Middle frontal gyrus (tissue), 1 donor: ENCODE measurements at regions not wholly inside any gene's neighbourhood (a gene's known extent, or its start where the extent isn't known, plus 50 kb on each side); places are given as distances from the start of the nearest gene placed in this dataset.
"Not testable (repeated sequence)": the region's sequence is repeated elsewhere in the genome, so short reads cannot be mapped to it uniquely, and the experiment has no call there.

Source experiments
- DNase-seq: peaks from one replicate; pipeline ENCODE4 v3.0.0-alpha.2; 2015; ENCODE audit warnings: low spot score; ENCODE audit errors: extremely low spot score

DNA sequence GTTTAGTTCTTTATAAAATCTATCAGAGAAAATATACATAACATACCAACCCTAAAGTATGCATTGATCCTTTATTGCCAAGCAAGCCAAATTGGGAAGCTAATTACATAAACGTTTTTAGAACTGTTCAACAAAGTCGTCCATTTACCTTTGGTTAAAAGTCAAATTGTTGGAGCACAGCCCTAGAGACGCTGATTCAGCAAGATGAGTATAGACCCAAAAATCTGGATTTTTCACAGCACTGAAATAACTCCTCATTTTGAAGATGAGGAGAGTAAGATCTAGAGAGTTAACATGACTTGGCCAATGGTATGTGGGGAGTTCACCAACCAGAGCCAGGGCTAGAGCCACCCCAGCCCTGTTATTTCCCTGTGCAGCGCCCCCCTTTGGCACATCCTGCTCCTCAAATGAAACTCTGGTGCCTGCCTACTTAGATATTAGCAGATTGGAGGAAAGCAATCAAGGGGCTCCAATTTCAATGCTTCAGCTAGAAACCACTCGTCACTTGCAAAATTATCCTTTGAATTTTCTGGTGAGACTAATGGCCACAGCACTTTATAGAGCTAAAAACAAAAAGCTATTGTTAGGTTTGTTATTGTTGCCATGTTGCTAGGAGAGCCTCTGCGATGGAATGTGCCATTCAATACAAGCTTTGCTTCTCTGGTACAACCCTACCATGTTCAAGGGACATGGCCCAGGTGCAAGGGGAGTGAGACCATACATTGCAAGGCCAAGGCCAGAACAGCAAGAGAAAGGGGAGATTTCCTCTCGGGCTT, 132.6 kb upstream of the ZEB1 start:
- DNase-seq = no peak

DNA sequence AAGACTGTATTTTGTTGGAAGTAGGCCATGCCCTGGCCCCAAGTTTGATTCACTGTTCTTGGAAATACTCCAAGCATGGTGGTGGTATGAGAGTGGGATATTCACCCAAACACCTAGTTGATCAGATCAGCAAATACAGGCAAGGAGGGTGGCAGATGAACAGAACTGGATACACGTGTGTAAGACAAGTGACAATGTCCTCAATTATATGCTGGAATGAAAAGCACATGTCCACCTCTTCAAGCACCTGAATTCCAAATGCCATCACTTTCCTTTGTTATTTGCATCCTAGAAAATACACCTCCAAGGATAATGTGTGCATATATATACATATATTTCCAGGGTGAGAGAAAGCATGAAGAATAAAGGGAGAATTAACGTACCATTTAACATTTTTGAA, 131.8 kb upstream of the ZEB1 start:
- no peak for DNase-seq

DNA sequence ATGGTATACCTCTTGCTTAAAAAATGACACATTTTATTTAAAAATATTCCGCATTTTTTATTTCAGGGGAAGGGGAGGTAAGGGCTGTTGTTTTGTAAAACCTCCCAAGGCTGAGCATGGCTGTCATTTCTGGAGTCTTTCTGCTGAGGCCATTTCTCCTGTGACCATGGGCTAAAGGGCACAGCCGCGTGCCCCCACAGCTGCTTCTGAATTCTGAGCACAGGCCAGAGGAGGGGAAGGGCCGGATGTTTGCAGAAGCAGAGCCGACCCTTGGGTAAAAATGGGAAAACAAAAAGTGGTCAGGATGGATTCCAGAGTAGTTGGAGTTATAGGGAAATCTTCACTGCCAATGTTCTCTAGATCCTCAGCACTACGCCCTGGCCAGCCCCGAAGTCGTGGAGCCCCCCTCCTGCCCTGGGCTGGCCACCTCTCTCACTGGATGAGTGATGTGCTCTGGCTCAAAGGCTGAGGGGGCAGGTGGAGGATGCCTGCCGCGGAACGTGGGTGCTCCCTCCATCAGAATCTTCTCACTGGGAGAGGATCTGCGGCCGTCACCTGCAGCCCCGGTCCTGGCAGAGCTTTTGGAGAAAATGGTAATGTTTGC, 131.3 kb upstream of the ZEB1 start:
- no peak for DNase-seq

DNA sequence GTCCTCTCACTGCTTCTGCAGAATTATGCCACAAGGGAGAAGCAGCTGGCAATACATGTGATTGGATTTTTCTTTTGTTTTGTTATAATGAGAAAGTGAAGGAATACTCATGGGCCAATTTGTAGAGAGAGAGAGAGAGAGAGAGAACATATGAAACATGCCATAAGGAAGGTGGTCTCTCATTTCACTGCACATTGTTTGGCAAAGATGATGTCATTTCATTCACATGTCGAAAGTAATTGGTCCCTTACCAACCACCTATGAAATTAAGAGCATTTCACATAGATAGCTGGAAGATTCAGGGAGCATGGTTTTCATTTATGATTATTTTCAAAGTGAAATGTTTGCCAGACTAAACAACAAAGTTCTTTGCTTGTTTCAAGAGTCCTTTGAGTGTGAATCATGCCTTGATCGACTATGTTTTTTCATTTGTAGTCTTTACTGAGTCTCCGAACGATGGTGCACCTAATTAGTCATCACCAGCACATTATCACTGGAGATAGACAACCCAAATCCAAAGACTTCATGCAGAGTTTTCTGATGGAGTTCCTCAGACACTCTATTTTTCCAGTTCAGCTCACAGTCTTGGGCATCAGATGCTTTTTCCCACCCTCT, 130.1 kb upstream of the ZEB1 start:
- no peak for DNase-seq

DNA sequence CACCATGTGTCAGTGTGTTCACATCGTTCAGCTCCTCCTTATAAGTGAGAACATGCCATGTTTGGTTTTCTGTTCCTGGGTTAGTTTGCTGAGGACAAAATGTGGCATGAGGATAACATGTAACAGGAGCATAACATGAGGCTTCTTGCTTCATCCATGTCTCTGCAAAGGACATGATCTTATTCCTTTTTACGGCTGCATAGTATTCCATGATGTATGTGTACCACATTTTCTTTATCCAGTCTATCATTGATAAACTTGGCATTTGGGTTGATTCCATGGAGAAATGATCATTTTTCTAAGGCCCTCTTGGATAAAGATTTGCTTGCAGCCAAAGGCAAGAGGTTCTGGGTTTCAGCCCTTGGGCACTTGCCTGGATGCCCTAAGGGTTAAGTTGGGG, 128.5 kb upstream of the ZEB1 start:
- no peak for DNase-seq

DNA sequence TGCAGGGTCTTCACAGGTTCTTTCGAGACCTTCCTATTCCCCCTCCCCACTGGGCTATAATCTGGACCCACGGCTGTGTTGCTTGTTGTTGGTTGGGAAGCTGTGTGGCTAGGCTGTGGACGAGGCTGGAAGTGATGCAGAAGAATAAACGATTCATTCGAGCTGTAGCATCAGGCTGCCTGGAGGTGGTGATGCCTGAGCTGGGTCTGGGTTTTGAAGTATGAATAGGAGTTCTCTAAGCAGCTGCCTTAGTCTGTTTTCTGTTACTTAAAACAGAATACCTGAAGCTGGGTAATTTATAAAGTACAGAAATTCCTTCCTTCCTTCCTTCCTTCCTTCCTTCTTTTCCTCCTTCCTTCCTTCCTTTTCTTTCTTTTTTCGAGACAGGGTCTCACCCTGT, 126.5 kb upstream of the ZEB1 start:
- DNase-seq = no peak

DNA sequence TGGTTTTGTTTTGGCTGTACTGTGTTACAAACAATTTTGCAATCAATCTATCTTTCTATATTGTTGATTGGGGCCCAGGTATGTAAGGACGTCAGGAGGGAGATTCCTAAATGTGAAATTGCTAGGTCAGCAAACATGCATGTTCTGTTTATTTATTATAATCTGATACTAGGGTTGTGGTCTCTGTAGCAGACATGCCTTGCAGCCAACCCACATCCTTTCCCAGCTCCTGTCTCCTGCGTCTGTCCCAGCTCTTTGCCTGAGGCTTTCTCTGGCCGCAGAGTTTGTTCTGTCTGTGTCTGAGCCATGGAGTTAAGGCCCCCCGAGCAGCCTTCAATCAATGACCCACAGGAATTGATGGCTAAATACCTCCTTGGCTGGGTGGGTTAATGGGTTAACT, 124.0 kb upstream of the ZEB1 start:
- DNase-seq = no peak

DNA sequence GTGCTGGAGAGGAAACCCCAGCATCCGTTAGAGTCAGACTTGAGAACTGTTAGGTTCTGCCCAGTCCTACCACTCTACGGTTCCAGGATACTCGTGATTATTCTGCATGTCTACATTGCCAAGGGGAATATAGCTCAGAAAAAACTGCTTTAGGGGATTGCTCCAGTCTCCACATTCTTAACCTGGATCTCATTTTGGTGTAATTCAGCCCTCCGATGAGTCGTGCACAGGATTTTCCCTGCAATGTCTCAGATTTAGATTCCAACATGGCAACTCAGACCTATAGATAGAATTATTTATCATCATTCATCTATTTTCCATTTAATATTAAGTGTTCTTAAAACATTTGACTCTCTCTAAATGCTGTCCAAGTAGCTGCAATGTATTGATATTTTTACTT, 121.1 kb upstream of the ZEB1 start:
- no peak for DNase-seq

DNA sequence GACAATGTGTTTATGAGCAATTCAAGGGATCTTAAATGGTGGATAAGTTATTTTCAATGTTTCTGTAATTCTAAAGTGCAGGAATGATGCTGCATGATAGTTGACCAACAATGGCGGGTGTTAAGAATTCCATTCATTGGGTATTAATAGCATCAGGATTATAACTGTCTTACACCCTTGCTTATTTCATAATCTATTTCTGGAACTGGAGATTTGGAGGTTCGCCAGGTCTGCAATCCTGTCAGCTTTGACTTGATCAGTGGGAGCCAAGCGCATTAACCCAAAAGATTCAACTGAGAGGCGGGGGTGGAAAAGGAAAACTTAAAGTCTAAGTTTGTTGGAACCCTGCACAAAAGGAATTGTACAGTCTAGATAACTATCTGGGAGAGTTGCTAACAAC, 114.9 kb upstream of the ZEB1 start:
- no peak for DNase-seq

DNA sequence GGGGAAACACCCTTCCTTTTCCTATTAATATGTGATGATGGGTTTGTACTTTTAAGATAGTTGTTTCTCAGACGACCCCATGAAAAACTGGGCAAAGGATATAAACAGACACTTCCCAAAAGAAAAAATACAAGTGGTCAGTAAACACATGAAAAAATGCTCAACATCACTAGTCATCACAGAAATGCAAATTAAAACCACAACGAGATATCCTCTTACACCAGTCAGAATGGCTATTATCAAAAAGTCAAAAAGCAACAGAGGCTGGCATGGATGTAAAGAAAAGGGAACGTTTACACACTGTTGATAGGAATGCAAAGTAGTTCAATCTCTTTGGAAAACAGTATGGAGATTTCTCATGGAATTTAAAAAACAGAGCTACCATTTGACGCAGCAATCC, 111.4 kb upstream of the ZEB1 start:
- no peak for DNase-seq

DNA sequence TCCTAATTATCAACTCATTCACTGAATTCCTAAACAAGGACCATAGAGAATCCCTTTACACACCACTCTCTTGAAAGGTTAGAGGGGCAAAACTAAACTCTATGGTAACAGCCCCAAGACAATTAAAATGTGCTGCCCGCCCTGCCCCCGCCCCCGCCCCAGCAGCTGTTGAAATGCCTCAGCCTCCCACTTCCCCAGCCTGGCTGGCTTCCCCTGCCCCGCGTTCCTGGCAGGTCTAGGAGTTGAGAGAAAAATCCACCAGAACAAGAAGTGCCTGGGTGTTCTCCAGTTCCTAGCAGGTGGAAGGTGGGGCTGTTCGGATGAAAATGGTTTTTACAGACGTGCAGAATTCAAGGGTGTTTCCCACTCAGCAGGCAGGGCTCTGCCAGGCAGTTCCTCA, 109.5 kb upstream of the ZEB1 start:
- DNase-seq = no peak

DNA sequence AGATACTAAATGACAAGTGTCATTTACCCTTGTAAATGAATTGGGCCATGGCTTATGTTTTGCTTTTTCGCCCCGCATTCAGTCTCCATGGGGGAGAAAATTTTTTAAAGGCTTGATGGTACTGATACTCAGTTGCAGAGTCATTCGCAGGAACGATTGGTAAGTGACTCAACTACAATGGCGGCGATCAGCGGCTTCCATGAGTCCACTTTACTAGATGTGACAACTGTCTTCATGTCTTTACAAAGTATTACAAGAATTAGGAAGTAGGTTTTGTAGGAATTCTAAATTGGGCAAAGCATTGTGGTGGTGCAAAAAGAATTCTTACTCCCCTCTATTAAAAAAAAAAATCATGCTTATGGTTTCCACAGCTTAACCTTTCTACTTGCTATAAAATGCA, 108.8 kb upstream of the ZEB1 start:
- DNase-seq = no peak

DNA sequence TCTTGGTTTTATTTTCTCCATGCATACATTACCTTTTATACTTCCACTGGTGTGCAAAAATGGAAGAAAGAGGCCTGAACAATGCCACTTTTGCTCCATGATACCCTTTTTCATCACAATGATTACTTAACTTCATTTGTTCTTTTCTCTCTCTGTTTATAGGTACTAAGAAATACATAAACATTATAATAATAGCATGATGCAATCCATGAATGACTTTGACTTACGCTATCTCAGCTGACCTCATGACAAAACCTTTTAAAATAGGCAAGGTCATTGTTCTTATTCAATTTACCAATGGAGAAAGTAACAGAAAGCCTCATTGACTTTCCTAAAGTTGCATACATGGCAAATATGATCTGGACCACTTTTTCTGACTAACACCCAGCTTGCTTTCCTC, 105.1 kb upstream of the ZEB1 start:
- no peak for DNase-seq

DNA sequence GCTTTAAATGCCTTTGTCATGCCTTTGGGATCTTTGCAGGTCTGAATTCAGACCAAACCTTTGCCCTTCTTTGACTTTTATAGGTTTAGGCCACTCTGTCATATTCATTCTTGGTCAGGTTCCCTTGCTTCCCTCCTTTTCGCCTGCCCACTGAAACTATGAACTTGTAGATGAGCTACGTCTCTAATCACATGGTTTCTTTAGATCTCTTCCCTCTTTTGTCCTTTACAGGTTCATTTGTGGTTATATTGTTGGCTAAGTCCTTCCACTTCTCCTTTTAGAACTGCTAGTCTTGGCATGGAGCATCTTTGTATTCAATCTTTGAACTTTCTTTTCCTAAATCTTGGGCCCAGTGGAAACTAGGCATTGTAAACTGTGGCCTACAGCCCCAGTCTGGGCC, 104.0 kb upstream of the ZEB1 start:
- no peak for DNase-seq

DNA sequence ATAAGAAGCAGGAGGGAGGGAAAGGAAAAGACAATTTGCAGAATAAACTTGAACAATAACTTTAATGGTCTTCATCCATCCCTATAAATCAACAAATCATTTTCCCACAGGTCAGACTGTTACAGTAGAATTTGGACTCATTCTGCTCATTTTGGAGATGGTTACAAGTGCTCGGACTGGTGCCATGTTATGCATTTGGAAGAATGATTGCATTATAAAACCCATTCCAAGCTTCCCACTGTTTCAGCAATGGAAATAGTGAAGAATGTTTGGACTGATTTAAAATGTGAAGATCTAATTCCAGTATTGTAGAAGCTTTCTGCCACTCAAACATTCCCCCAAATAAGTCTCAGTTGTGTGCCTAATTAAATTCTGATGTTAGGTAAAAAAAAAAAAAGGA, 99.7 kb upstream of the ZEB1 start:
- DNase-seq = no peak

DNA sequence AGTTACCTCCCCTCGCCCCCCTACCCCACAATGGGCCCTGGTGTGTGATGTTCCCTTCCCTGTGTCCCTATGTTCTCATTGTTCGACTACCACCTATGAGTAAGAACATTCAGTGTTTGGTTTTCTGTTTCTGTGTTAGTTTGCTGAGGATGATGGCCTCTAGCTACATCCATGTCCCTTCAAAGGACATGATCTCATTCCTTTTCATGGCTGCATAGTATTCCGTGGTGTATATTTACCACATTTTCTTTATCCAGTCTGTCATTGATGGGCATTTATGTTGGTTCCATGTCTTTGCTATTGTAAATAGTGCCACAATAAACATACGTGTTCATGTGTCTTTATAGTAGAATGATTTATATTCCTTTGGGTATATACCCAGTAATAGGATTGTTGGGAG, 90.2 kb upstream of the ZEB1 start:
- DNase-seq = not testable (repeated sequence)

DNA sequence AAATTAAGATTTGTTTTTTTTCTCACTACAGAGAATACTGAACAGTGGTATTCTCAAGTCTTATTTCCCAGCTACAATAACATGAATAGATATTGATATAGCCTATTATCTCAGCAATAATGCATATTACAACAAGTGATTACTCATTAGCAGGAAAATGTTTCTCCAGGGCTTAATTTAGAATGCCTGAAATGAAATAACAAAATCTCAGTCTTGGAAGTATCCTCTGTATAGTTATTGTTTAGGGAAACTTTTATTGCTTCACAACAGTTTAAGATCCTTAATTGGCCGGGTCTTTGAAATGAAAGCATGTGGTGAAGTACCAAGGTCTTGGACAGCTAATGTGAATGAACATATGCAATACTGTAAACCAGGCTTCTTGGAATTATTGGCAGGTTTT, 79.1 kb upstream of the ZEB1 start:
- no peak for DNase-seq

DNA sequence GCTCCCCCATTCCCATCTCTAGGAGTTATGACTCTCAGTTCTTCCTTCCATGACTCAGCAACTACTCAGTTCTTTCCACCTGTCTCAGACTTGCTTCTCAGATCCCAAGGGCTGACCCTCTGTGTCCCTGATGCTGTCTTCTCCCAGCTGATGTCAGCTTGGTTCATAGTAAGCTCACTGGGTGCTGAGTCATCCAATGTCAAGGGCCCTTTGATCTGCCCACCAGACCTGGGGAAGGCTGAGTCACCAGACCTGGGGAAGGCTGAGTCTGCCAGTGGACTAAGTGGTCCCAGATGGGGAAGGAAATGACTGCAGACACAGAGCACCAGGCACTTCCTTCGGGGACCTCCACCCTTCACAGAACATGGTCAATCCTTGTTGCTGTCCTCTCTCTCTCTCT, 76.1 kb upstream of the ZEB1 start:
- DNase-seq = no peak

DNA sequence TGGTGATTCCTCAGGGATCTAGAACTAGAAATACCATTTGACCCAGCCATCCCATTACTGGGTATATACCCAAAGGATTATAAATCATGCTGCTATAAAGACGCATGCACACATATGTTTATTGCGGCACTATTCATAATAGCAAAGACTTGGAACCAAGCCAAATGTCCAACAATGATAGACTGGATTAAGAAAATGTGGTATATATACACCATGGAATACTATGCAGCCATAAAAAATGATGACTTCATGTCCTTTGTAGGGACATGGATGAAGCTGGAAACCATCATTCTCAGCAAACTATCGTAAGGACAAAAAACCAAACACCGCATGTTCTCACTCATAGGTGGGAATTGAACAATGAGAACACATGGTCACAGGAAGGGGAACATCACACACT, 67.9 kb upstream of the ZEB1 start:
- DNase-seq = not testable (repeated sequence)

DNA sequence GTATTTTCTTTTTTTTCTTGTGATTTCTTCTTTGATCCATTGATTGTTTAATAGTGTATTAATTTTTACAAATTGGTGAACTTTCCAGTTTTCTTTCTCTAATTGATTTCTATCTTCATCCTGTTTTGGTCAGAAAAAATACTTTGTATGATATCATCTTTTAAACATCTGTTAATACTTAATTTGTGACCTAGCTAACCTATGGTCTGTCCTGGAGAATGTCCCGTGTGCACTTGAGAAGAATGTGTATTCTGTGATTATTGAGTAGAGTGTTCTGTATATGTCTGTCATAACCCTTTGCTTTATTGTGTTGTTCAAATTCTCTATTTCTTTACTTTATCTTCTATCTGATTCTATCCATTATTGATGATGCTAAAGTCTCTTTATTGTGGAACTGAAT, 65.8 kb upstream of the ZEB1 start:
- no peak for DNase-seq

DNA sequence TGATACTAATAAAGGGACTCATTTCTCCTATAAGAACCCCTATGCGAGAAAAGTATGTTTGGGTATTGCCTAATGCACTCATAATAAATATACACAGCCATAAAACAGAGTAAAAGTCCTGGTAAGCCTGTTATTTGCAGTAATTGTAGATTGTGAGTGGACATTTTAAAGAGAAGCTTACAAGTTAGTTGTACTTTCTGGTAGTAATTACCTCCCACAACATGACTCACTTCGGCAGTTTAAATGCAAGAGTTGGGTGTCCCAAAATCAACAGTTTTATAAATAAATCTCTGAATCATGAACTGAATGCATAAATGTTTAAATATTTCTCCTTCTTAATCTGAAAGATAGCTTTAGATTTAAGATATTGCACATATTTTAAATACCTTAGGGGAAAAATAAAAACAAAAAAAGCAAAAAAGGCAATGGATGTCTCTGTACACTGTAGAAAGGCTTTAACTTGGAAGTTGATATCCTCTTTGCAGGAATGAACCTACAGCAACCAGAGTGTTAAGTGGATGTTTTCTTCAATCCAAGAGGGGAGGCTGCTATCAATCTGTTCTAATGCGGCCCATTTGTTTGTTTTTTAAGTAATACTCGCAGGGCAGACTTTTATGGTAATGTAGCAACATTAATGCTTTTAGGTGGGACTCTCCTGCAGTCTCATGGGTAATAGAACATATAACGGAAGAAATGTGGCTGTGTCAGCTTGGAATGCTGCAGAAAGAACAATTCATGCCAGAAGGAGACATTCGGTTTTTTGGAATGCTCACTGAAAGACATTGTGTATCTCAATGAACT, 57.3 kb upstream of the ZEB1 start:
- DNase-seq = no peak

DNA sequence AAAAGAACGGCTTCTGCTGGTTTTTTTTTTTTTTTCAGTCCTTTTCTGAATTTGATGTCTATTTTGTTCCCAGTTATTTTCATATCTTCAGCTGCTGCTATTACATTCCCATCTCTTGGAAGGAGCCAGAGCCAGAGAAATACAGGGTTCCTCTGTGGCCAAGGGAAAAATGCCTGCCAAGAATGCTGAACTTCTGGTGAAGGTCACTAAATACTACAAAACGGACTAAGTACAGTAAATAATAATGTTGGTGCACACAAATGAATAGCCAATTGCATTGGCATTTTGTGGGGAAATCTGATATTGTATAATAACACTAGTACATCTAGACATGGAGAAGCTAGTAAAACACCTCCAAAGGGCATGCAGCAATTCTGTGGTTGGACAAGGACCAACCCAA, 56.3 kb upstream of the ZEB1 start:
- DNase-seq = no peak
